GM12878 (cell line): ENCODE measurements at regions not wholly inside any gene's neighbourhood (a gene's known extent, or its start where the extent isn't known, plus 50 kb on each side); places are given as distances from the start of the nearest gene placed in this dataset.

Source experiments
- ATAC-seq: fragments of 200-7000 bp; cut with Tn5 transposase; 3 replicates; pipeline ENCODE4 v1.9.1; 2020; ENCODE audit warnings: mild to moderate bottlenecking, moderate library complexity
- BruUV-seq: library from RNA; stranded (reverse); fragments of 400-500 nt; replicated peaks from 2 replicates; lab custom pipeline; 2021; lab: Mats Ljungman, UMichigan
- CTCF ChIA-PET: fragments of 300-600 bp; sonication (Branson Sonifier 250); formaldehyde crosslinking; extraction: SDS; loops from one replicate; lab custom pipeline; 2021; ENCODE audit warnings: inconsistent platforms; lab: Yijun Ruan, JAX
- POLR2A ChIA-PET: fragments of 350-600 bp; formaldehyde crosslinking; extraction: SDS; loops from one replicate; lab custom pipeline; 2021; ENCODE audit warnings: inconsistent platforms; lab: Charles Lee
- RAD21 ChIA-PET: fragments of 300-600 bp; sonication (Branson Sonifier 250); formaldehyde crosslinking; loops from one replicate; lab custom pipeline; 2023; ENCODE audit warnings: antibody characterized with exemption; ENCODE audit not compliant: unreplicated experiment; lab: Charles Lee
- SMC1A ChIA-PET: fragments of 300-600 bp; sonication (Branson Sonifier 250); formaldehyde crosslinking; loops from one replicate; lab custom pipeline; 2023; ENCODE audit not compliant: unreplicated experiment, uncharacterized antibody; lab: Charles Lee
- DNase-seq: peaks from one replicate; pipeline ENCODE4 v3.0.0-alpha.2; 2011; ENCODE audit warnings: low read depth, low spot score
- FAIRE-seq: peaks from 3 replicates; lab custom pipeline; 2011; peaks lifted over from hg19 to GRCh38; lab: Jason Lieb, UNC
- H2AFZ ChIP-seq: 2 replicates; pipeline ENCODE4 v1.6.0; 2011; ENCODE audit warnings: low read depth, low read length, control low read depth; ENCODE audit not compliant: control insufficient read depth
- H3K27ac ChIP-seq: 2 replicates; pipeline ENCODE4 v1.5.1; 2011; ENCODE audit warnings: control low read depth; ENCODE audit not compliant: control insufficient read depth, insufficient read depth
- H3K27me3 ChIP-seq, 2 experiments: replicated peaks in 1 of 2; 2 replicates each; pipeline versions ENCODE4 v1.6.0 to v1.6.1; 2011; ENCODE audit warnings: low read length in 1 of 2; ENCODE audit not compliant: control insufficient read depth in 2 of 2, insufficient read depth in 2 of 2
- H3K36me3 ChIP-seq, 2 experiments: 2 replicates each; pipeline ENCODE4 v1.5.1; 2011; ENCODE audit warnings: low read length in 1 of 2; ENCODE audit not compliant: control insufficient read depth in 2 of 2, insufficient read depth in 2 of 2
- H3K4me1 ChIP-seq: 2 replicates; pipeline ENCODE4 v1.6.1; 2011; ENCODE audit warnings: mild to moderate bottlenecking, low read length, moderate library complexity, mixed read lengths; ENCODE audit not compliant: control insufficient read depth, insufficient read depth
- H3K4me2 ChIP-seq: 2 replicates; pipeline ENCODE4 v1.6.0; 2011; ENCODE audit warnings: control low read depth; ENCODE audit not compliant: control insufficient read depth, insufficient read depth
- H3K4me3 ChIP-seq: fragments of 200-600 bp; sonication (generic); 2 replicates; pipeline ENCODE4 v1.5.1; 2016
- H3K79me2 ChIP-seq: 2 replicates; pipeline ENCODE4 v1.6.0; 2011; ENCODE audit warnings: low read length; ENCODE audit not compliant: control insufficient read depth, insufficient read depth
- H3K9ac ChIP-seq: 2 replicates; pipeline ENCODE4 v1.8.0; 2011; ENCODE audit warnings: low read length, control low read depth, mixed read lengths; ENCODE audit not compliant: control insufficient read depth, insufficient read depth
- H3K9me3 ChIP-seq: replicated peaks from 3 replicates; pipeline ENCODE4 v1.5.1; 2011; ENCODE audit warnings: mild to moderate bottlenecking, low read length; ENCODE audit not compliant: control insufficient read depth, insufficient read depth
- H4K20me1 ChIP-seq: 2 replicates; pipeline ENCODE4 v1.6.0; 2011; ENCODE audit not compliant: control insufficient read depth, insufficient read depth
- WGBS: methylation state at CpG from one replicate; pipeline ENCODE4 v1.1.6; 2016; ENCODE audit warnings: low lambda C conversion rate; ENCODE audit not compliant: insufficient replicate concordance, insufficient coverage; ENCODE audit errors: missing lambda C conversion rate; 5-methylcytosine and 5-hydroxymethylcytosine counted together
- in situ Hi-C: fragments of 300-500 bp; cut with MboI; formaldehyde crosslinking; loops from 9 replicates; pipeline ENCODE4 v1.14.3; 2018; ENCODE audit warnings: mixed read lengths
- intact Hi-C: fragments of 100-400 bp; cut with micrococcal nuclease; formaldehyde crosslinking; loops from one replicate; pipeline ENCODE4 v1.14.2; 2022; ENCODE audit not compliant: unreplicated experiment
- TF ChIP-seq, protein P1 (sequence below): IDR thresholded peaks from 2 replicates; pipeline ENCODE4 v1.6.1; 2012; ENCODE audit warnings: low read depth, low read length, improper control_type of control experiment
- TF ChIP-seq, protein P2 (sequence below): fragments of 450-650 bp; IDR thresholded peaks from 2 replicates; pipeline ENCODE4 v1.6.1; 2017; ENCODE audit warnings: mild to moderate bottlenecking, moderate library complexity

- H3K9me3 ChIP-seq: no peaks in the 10 kb centered on the region
- SMC1A ChIA-PET: no interaction called here
- TF ChIP-seq, protein P1, sequence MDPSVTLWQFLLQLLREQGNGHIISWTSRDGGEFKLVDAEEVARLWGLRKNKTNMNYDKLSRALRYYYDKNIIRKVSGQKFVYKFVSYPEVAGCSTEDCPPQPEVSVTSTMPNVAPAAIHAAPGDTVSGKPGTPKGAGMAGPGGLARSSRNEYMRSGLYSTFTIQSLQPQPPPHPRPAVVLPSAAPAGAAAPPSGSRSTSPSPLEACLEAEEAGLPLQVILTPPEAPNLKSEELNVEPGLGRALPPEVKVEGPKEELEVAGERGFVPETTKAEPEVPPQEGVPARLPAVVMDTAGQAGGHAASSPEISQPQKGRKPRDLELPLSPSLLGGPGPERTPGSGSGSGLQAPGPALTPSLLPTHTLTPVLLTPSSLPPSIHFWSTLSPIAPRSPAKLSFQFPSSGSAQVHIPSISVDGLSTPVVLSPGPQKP: no peak
- TF ChIP-seq, protein P2, sequence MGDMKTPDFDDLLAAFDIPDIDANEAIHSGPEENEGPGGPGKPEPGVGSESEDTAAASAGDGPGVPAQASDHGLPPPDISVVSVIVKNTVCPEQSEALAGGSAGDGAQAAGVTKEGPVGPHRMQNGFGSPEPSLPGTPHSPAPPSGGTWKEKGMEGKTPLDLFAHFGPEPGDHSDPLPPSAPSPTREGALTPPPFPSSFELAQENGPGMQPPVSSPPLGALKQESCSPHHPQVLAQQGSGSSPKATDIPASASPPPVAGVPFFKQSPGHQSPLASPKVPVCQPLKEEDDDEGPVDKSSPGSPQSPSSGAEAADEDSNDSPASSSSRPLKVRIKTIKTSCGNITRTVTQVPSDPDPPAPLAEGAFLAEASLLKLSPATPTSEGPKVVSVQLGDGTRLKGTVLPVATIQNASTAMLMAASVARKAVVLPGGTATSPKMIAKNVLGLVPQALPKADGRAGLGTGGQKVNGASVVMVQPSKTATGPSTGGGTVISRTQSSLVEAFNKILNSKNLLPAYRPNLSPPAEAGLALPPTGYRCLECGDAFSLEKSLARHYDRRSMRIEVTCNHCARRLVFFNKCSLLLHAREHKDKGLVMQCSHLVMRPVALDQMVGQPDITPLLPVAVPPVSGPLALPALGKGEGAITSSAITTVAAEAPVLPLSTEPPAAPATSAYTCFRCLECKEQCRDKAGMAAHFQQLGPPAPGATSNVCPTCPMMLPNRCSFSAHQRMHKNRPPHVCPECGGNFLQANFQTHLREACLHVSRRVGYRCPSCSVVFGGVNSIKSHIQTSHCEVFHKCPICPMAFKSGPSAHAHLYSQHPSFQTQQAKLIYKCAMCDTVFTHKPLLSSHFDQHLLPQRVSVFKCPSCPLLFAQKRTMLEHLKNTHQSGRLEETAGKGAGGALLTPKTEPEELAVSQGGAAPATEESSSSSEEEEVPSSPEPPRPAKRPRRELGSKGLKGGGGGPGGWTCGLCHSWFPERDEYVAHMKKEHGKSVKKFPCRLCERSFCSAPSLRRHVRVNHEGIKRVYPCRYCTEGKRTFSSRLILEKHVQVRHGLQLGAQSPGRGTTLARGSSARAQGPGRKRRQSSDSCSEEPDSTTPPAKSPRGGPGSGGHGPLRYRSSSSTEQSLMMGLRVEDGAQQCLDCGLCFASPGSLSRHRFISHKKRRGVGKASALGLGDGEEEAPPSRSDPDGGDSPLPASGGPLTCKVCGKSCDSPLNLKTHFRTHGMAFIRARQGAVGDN: no peak
- no TSS peak for BruUV-seq
- POLR2A ChIA-PET: no interaction called here
- no peaks in the 10 kb centered on the region for H4K20me1 ChIP-seq
- CTCF ChIA-PET: no interaction called here
- H3K36me3 ChIP-seq: no peaks in the 10 kb centered on the region
- 0% methylated on average over 1 of the region's 1 CpG for WGBS
- no peak overlapping the region for H3K27ac ChIP-seq
- no peak for FAIRE-seq
- no peak overlapping the region for H3K4me2 ChIP-seq
- no peak overlapping the region for H3K9ac ChIP-seq
- H3K79me2 ChIP-seq: no peaks in the 10 kb centered on the region
- in situ Hi-C loops (no loop called here), intact Hi-C loops (no loop called here)
- no peak overlapping the region for H2AFZ ChIP-seq
- RAD21 ChIA-PET: no interaction called here
- DNase-seq: no peak
- no peaks in the 10 kb centered on the region for H3K27me3 ChIP-seq
- ATAC-seq: no peak
- no peak overlapping the region for H3K4me3 ChIP-seq
- H3K4me1 ChIP-seq: no peaks in the 10 kb centered on the region
Measured at GRCh38 chr15:72887376-72887775, 103.8 kb upstream of the ADPGK start.
